Liver (tissue), 8 donors: ENCODE measurements at regions not wholly inside any gene's neighbourhood (a gene's known extent, or its start where the extent isn't known, plus 50 kb on each side); places are given as distances from the start of the nearest gene placed in this dataset.

Experiments used
- DNase-seq: peaks from one replicate; pipeline ENCODE4 v3.0.0-alpha.2; 2017; ENCODE audit warnings: low spot score
- H3K27ac ChIP-seq, 2 donors: one replicate each; pipeline ENCODE4 v1.7.0; 2013; ENCODE audit warnings: inconsistent platforms in 2 of 2, low read length in 2 of 2, control low read depth in 1 of 2, low read depth in 1 of 2, mild to moderate bottlenecking in 1 of 2
- H3K27me3 ChIP-seq, 4 donors: one replicate each; pipeline versions ENCODE4 v1.6.1 to v1.7.0; 2013; ENCODE audit warnings: low read length in 3 of 4, inconsistent platforms in 1 of 4, mild to moderate bottlenecking in 1 of 4, moderate library complexity in 1 of 4; ENCODE audit not compliant: control insufficient read depth in 4 of 4, insufficient read depth in 4 of 4
- H3K36me3 ChIP-seq, 4 donors: one replicate each; pipeline versions ENCODE4 v1.6.1 to v1.7.0; 2013; ENCODE audit warnings: low read length in 3 of 4, mild to moderate bottlenecking in 3 of 4, low read depth in 1 of 4, moderate library complexity in 1 of 4; ENCODE audit not compliant: control insufficient read depth in 4 of 4, insufficient read depth in 3 of 4
- H3K4me1 ChIP-seq, 4 donors: one replicate each; pipeline versions ENCODE4 v1.6.1 to v1.7.0; 2013; ENCODE audit warnings: low read length in 3 of 4, mild to moderate bottlenecking in 3 of 4, moderate library complexity in 1 of 4; ENCODE audit not compliant: control insufficient read depth in 4 of 4, insufficient read depth in 4 of 4
- H3K4me3 ChIP-seq, 3 donors: one replicate each; pipeline versions ENCODE4 v1.6.1 to v1.7.0; 2013; ENCODE audit warnings: low read length in 3 of 3, control low read depth in 1 of 3, low read depth in 1 of 3, mild to moderate bottlenecking in 1 of 3
- H3K9ac ChIP-seq, 2 donors: one replicate each; pipeline ENCODE4 v1.7.0; 2013; ENCODE audit warnings: low read length in 2 of 2, mild to moderate bottlenecking in 2 of 2, moderate library complexity in 2 of 2, control low read depth in 1 of 2, low read depth in 1 of 2
- H3K9me3 ChIP-seq, 4 donors: one replicate each; pipeline versions ENCODE4 v1.6.1 to v1.7.0; 2013; ENCODE audit warnings: low read length in 3 of 4; ENCODE audit not compliant: control insufficient read depth in 4 of 4
- EGR1 ChIP-seq, 2 donors: IDR thresholded peaks; 2 replicates each; pipeline ENCODE4 v1.6.1; 2016 to 2018; ENCODE audit warnings: antibody characterized with exemption in 2 of 2, low read depth in 2 of 2
- FOXA1 ChIP-seq: IDR thresholded peaks from 2 replicates; pipeline ENCODE4 v1.6.1; 2016; ENCODE audit warnings: antibody characterized with exemption
- FOXA2 ChIP-seq: IDR thresholded peaks from 2 replicates; pipeline ENCODE4 v1.6.1; 2016; ENCODE audit warnings: antibody characterized with exemption
- GABPA ChIP-seq, 2 donors: IDR thresholded peaks in 1 of 2; conservative IDR thresholded peaks in 1 of 2; 2 replicates each; pipeline ENCODE4 v1.6.1; 2016; ENCODE audit warnings: antibody characterized with exemption in 2 of 2, mild to moderate bottlenecking in 1 of 2, moderate library complexity in 1 of 2
- HNF4A ChIP-seq, 2 donors: conservative IDR thresholded peaks; 2 replicates each; pipeline ENCODE4 v1.6.1; 2016; ENCODE audit warnings: antibody characterized with exemption in 2 of 2, mild to moderate bottlenecking in 2 of 2
- HNF4G ChIP-seq: IDR thresholded peaks from 2 replicates; pipeline ENCODE4 v1.6.1; 2016; ENCODE audit warnings: antibody characterized with exemption
- JUND ChIP-seq, 2 donors: IDR thresholded peaks; 2 replicates each; pipeline ENCODE4 v1.6.1; 2016; ENCODE audit warnings: antibody characterized with exemption in 2 of 2
- NR2F2 ChIP-seq: IDR thresholded peaks from 2 replicates; pipeline ENCODE4 v1.6.1; 2016; ENCODE audit warnings: antibody characterized with exemption
- RAD21 ChIP-seq, 2 donors: IDR thresholded peaks; 2 replicates each; pipeline ENCODE4 v1.6.1; 2016; ENCODE audit warnings: antibody characterized with exemption in 2 of 2, mild to moderate bottlenecking in 2 of 2
- RXRA ChIP-seq, 2 donors: IDR thresholded peaks; 2 replicates each; pipeline ENCODE4 v1.6.1; 2017 to 2018; ENCODE audit warnings: antibody characterized with exemption in 2 of 2, mild to moderate bottlenecking in 1 of 2
- SP1 ChIP-seq: IDR thresholded peaks from 2 replicates; pipeline ENCODE4 v1.6.1; 2018; ENCODE audit warnings: antibody characterized with exemption, mild to moderate bottlenecking
- TAF1 ChIP-seq: conservative IDR thresholded peaks from 2 replicates; pipeline ENCODE4 v1.6.1; 2016; ENCODE audit warnings: antibody characterized with exemption, mild to moderate bottlenecking
- YY1 ChIP-seq: IDR thresholded peaks from 2 replicates; pipeline ENCODE4 v1.6.1; 2016; ENCODE audit warnings: antibody characterized with exemption, mild to moderate bottlenecking
- WGBS: extraction: QIAGEN DNeasy Blood & Tissue Kit; methylation state at CpG from one replicate; pipeline ENCODE4 v1.1.7; 2013; 5-methylcytosine and 5-hydroxymethylcytosine counted together
- TF ChIP-seq, protein P1 (sequence below): IDR thresholded peaks from 2 replicates; pipeline ENCODE4 v1.6.1; 2016; ENCODE audit warnings: antibody characterized with exemption
- TF ChIP-seq, protein P2 (sequence below): fragments of 150-350 bp; IDR thresholded peaks from 2 replicates; pipeline ENCODE4 v1.5.1; 2017; ENCODE audit warnings: improper control_type of control experiment, low read depth, low read length; ENCODE audit not compliant: missing input control
- TF ChIP-seq, protein P3 (sequence below): IDR thresholded peaks from 2 replicates; pipeline ENCODE4 v1.6.1; 2016; ENCODE audit warnings: antibody characterized with exemption, mild to moderate bottlenecking
- TF ChIP-seq, protein P4 (sequence below): IDR thresholded peaks from 2 replicates; pipeline ENCODE4 v1.6.1; 2016; ENCODE audit warnings: antibody characterized with exemption
- donor health status: healthy.
- donor health status: healthy.
- donor health status: healthy.
- donor health status: healthy.
- donor health status: healthy.

DNA sequence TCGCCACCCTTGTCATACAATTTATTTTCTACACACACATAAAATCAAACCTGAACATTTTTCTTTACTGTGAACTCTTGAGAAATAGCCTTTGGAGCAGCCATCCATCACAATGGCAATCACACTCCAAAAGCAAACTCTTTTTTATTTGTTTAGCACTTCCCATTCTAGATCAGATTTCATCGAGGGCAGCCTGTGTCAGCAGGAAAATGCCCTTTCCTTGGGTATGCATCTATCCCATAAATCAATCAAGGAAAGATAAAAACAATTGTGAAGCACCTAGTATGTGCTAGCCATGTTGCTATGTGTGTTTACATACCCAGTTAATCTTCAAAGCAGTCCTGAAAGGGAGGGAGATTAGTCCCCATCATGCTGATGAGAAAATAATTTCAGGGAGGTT lies 484.1 kb upstream of the USP24 start:
- no peaks in the 10 kb centered on the region for H3K4me1 ChIP-seq
- 49% methylated on average over 2 of the region's 2 CpGs for WGBS
- H3K4me3 ChIP-seq = no peak overlapping the region
- no peak overlapping the region for H3K9ac ChIP-seq
- no peaks in the 10 kb centered on the region for H3K36me3 ChIP-seq
- TF ChIP-seq TAF1 = no peak
- TF ChIP-seq, protein P1, sequence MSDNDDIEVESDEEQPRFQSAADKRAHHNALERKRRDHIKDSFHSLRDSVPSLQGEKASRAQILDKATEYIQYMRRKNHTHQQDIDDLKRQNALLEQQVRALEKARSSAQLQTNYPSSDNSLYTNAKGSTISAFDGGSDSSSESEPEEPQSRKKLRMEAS = no peak
- no peak for TF ChIP-seq HNF4A (conservative IDR thresholded peaks at IDR 0.05)
- no peak for TF ChIP-seq FOXA1
- TF ChIP-seq, protein P2, sequence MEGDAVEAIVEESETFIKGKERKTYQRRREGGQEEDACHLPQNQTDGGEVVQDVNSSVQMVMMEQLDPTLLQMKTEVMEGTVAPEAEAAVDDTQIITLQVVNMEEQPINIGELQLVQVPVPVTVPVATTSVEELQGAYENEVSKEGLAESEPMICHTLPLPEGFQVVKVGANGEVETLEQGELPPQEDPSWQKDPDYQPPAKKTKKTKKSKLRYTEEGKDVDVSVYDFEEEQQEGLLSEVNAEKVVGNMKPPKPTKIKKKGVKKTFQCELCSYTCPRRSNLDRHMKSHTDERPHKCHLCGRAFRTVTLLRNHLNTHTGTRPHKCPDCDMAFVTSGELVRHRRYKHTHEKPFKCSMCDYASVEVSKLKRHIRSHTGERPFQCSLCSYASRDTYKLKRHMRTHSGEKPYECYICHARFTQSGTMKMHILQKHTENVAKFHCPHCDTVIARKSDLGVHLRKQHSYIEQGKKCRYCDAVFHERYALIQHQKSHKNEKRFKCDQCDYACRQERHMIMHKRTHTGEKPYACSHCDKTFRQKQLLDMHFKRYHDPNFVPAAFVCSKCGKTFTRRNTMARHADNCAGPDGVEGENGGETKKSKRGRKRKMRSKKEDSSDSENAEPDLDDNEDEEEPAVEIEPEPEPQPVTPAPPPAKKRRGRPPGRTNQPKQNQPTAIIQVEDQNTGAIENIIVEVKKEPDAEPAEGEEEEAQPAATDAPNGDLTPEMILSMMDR = no peak
- TF ChIP-seq, protein P3, sequence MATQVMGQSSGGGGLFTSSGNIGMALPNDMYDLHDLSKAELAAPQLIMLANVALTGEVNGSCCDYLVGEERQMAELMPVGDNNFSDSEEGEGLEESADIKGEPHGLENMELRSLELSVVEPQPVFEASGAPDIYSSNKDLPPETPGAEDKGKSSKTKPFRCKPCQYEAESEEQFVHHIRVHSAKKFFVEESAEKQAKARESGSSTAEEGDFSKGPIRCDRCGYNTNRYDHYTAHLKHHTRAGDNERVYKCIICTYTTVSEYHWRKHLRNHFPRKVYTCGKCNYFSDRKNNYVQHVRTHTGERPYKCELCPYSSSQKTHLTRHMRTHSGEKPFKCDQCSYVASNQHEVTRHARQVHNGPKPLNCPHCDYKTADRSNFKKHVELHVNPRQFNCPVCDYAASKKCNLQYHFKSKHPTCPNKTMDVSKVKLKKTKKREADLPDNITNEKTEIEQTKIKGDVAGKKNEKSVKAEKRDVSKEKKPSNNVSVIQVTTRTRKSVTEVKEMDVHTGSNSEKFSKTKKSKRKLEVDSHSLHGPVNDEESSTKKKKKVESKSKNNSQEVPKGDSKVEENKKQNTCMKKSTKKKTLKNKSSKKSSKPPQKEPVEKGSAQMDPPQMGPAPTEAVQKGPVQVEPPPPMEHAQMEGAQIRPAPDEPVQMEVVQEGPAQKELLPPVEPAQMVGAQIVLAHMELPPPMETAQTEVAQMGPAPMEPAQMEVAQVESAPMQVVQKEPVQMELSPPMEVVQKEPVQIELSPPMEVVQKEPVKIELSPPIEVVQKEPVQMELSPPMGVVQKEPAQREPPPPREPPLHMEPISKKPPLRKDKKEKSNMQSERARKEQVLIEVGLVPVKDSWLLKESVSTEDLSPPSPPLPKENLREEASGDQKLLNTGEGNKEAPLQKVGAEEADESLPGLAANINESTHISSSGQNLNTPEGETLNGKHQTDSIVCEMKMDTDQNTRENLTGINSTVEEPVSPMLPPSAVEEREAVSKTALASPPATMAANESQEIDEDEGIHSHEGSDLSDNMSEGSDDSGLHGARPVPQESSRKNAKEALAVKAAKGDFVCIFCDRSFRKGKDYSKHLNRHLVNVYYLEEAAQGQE = no peak
- TF ChIP-seq HNF4G = no peak
- no peak for TF ChIP-seq JUND (IDR thresholded peaks at IDR 0.05)
- TF ChIP-seq SP1 = no peak
- no peak for TF ChIP-seq RAD21 (IDR thresholded peaks at IDR 0.05)
- H3K27me3 ChIP-seq = no peaks in the 10 kb centered on the region
- DNase-seq = no peak
- H3K27ac ChIP-seq = no peak overlapping the region
- no peaks in the 10 kb centered on the region for H3K9me3 ChIP-seq

DNA sequence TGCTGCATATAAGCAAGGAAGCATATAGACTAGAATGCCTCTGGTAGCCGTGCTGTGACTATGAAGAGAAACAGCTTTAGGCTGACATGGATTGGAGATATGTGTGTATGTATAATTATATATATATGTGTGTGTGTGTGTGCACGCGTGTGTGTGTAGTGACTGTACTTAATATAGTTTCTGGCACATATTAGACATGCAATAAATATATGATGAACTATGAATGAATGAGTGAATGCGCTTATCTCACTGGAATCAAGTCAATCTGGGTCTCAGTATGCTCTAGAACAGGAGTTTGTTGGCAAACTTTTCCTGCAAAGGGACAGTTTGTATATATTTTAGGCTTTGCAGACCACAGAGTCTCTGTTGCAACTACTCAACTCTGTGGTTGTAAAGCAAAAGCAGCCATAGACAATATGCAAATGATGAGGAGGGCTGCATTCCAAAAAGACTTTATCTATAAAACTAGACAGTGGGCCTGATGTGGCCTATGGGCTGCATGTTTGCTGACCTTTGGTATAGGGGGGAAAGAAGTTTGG lies 482.9 kb upstream of the USP24 start:
- WGBS = 94% methylated on average over 4 of the region's 4 CpGs
- DNase-seq = no peak
- H3K4me1 ChIP-seq = no peaks in the 10 kb centered on the region

More for the DNA sequence above, 482.9 kb upstream of the USP24 start:
- no peaks in the 10 kb centered on the region for H3K36me3 ChIP-seq
- H3K9ac ChIP-seq = no peak overlapping the region
- no peaks in the 10 kb centered on the region for H3K27me3 ChIP-seq
- no peak overlapping the region for H3K4me3 ChIP-seq
- H3K9me3 ChIP-seq = no peaks in the 10 kb centered on the region
- no peak for TF ChIP-seq SP1
- TF ChIP-seq HNF4G = no peak
- no peak for TF ChIP-seq TAF1
- TF ChIP-seq RXRA (IDR thresholded peaks at IDR 0.05) = no peak
- TF ChIP-seq YY1 = no peak
- no peak for TF ChIP-seq JUND (IDR thresholded peaks at IDR 0.05)
- TF ChIP-seq, protein P4, sequence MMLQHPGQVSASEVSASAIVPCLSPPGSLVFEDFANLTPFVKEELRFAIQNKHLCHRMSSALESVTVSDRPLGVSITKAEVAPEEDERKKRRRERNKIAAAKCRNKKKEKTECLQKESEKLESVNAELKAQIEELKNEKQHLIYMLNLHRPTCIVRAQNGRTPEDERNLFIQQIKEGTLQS = no peak
- TF ChIP-seq, protein P2 = no peak
- no peak for TF ChIP-seq EGR1 (IDR thresholded peaks at IDR 0.05; ENCODE audit: low read depth in 2 of 2)
- TF ChIP-seq, protein P1 = no peak
- no peak for TF ChIP-seq FOXA2
- TF ChIP-seq GABPA (IDR thresholded peaks at IDR 0.05 in 1 of 2, conservative IDR thresholded peaks at IDR 0.05 in 1 of 2) = no peak
- TF ChIP-seq NR2F2 = no peak
- TF ChIP-seq RAD21 (IDR thresholded peaks at IDR 0.05) = no peak
- H3K27ac ChIP-seq = no peak overlapping the region
